Right cardiac atrium (tissue), 5 donors: ENCODE measurements at regions not wholly inside any gene's neighbourhood (a gene's known extent, or its start where the extent isn't known, plus 50 kb on each side); places are given as distances from the start of the nearest gene placed in this dataset.

ENCODE experiments used
- ATAC-seq, 2 donors: fragments of 200-7000 bp; cut with Tn5 transposase; one replicate each; pipeline versions ENCODE4 v1.8.0 to v1.9.1; 2020; ENCODE audit warnings: moderate library complexity in 2 of 2, mild to moderate bottlenecking in 1 of 2
- DNase-seq, 3 donors: peaks; one replicate each; pipeline ENCODE4 v3.0.0-alpha.2; 2020
- H3K27ac ChIP-seq: one replicate; pipeline ENCODE4 v1.5.1; 2013; ENCODE audit warnings: mild to moderate bottlenecking, low read length, control low read depth, moderate library complexity
- H3K27me3 ChIP-seq: one replicate; pipeline ENCODE4 v1.6.1; 2013; ENCODE audit not compliant: control insufficient read depth, insufficient read depth
- H3K4me1 ChIP-seq: one replicate; pipeline ENCODE4 v1.6.1; 2013; ENCODE audit warnings: low read length; ENCODE audit not compliant: control insufficient read depth, insufficient read depth
- H3K4me3 ChIP-seq: one replicate; pipeline ENCODE4 v1.5.1; 2013; ENCODE audit warnings: low read length, control low read depth
- H3K9me3 ChIP-seq: one replicate; pipeline ENCODE4 v1.6.1; 2013; ENCODE audit warnings: low read length; ENCODE audit not compliant: control insufficient read depth
- WGBS: extraction: QIAGEN DNeasy Blood & Tissue Kit; methylation state at CpG from one replicate; pipeline ENCODE4 v1.1.7; 2013; 5-methylcytosine and 5-hydroxymethylcytosine counted together
- intact Hi-C, 4 donors: fragments of 100-400 bp; cut with DNase I; formaldehyde crosslinking; loops; one replicate each; pipeline versions ENCODE4 v1.11.0 to v1.14.0; 2022 to 2023
- donor health status: healthy with polysubstance abuse.
- donor health status: DM: no; HTN: yes; CAD: no.
- donor health status: DM: no; HTN: no; CAD: no.
- donor health status: DM: no; HTN: yes; CAD: no; lungs with severe emphysema.
- donor health status: DM: yes; HTN: yes; CAD: no.

DNA sequence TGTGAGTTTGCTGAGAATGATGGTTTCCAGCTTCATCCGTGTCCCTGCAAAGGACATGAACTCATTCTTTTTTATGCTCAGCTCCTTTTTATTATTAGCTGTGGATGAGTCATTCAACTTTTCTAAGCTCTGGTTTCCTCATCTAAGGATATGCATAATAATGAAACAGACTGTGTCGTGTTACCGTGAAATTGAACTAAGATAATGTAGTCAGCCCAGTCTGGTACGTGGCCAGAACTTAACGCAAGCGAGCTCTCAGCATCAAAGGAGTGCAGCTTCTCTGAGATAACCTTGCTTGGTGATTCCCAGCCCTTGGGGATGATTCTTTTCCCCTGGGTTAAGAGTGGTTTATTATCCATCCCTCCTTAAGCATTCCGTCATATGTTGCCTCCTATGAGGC is 454.3 kb upstream of the EEF2KMT start:
- H3K27ac ChIP-seq, result no peak overlapping the region
- ATAC-seq, result no peak
- H3K4me1 ChIP-seq, result no peaks in the 10 kb centered on the region
- no peaks in the 10 kb centered on the region for H3K27me3 ChIP-seq
- no peak overlapping the region for H3K4me3 ChIP-seq
- intact Hi-C loops, result no loop called here
- no peak for DNase-seq
- no peaks in the 10 kb centered on the region for H3K9me3 ChIP-seq
- 43% methylated on average over 7 of the region's 7 CpGs for WGBS

DNA sequence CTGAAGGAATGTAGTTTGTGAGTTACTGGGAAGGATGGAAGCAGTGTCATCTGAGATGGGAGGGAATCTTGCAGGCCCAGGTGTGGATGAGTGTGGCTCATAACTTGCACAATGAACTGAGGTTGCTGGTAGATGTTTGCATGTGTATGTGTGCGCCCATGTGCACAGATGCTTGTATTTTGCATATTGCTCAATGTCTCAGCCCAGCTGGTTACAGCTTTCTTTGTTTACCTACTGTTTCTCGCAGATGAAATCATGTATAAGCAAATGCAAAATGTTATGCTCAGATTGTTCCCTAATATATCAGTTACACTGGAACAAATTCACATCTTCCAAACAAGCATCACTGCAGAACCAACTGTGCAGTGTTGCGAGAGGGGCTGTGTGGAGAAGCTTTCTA is 452.2 kb upstream of the EEF2KMT start:
- Histone ChIP-seq H3K4me1 (no peaks in the 10 kb centered on the region), H3K27ac (no peak overlapping the region), H3K9me3 (no peaks in the 10 kb centered on the region), H3K27me3 (no peaks in the 10 kb centered on the region), H3K4me3 (no peak overlapping the region)
- no peak for ATAC-seq
- 78% methylated on average over 3 of the region's 3 CpGs for WGBS
- intact Hi-C loops, result no loop called here
- DNase-seq, result no peak

DNA sequence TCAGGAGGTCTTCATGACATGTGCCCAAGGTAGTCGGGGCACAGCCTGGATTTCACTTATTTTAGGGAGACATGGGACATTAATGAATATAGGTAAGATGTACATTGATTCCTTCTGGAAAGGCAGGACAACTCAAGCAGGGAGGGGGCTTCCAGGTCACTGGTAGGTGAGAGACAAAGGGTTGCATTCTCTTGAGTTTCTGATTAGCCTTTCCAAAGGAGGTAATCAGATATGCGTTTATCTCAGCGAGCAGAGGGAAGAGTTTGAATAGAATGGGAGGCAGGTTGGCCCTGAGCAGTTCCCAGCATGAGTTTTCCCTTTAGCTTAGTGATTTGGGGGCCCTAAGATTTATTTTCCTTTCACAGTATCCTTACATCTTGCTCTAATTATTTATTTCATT is 443.8 kb upstream of the EEF2KMT start:
- no peak overlapping the region for H3K4me3 ChIP-seq
- intact Hi-C loops, result no loop called here
- WGBS, result 36% methylated on average over 3 of the region's 3 CpGs
- no peak for ATAC-seq
- H3K27ac ChIP-seq, result no peak overlapping the region
- DNase-seq, result no peak
- no peaks in the 10 kb centered on the region for H3K4me1 ChIP-seq
- H3K9me3 ChIP-seq, result peaks cover 3% of the 10 kb centered on the region
- no peaks in the 10 kb centered on the region for H3K27me3 ChIP-seq

DNA sequence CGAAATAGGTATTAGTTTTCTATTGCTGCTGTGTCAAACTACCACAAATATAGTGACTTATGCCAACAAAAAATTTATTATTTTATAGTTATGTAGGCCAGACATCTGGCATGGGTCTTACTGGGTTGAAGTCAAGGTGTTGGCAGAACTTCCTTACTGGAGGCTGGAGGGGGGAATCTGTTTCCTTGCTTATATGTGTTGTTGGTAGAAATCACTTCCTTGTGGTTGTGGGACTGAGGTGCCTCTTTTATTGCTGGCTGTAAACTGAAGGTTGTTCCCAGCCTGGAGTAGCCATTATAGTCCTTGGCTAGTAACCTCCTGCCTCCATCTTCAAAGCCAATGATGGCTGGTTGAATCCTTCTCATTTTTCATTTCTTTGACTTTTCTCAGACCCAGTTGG is 439.8 kb upstream of the EEF2KMT start:
- DNase-seq, result no peak
- intact Hi-C loops, result no loop called here
- no peak overlapping the region for H3K4me3 ChIP-seq
- no peaks in the 10 kb centered on the region for H3K4me1 ChIP-seq
- no peaks in the 10 kb centered on the region for H3K27me3 ChIP-seq
- H3K9me3 ChIP-seq, result peaks cover 3% of the 10 kb centered on the region
- no peak overlapping the region for H3K27ac ChIP-seq
- WGBS, result 73% methylated on average over 1 of the region's 1 CpG
- ATAC-seq, result no peak

DNA sequence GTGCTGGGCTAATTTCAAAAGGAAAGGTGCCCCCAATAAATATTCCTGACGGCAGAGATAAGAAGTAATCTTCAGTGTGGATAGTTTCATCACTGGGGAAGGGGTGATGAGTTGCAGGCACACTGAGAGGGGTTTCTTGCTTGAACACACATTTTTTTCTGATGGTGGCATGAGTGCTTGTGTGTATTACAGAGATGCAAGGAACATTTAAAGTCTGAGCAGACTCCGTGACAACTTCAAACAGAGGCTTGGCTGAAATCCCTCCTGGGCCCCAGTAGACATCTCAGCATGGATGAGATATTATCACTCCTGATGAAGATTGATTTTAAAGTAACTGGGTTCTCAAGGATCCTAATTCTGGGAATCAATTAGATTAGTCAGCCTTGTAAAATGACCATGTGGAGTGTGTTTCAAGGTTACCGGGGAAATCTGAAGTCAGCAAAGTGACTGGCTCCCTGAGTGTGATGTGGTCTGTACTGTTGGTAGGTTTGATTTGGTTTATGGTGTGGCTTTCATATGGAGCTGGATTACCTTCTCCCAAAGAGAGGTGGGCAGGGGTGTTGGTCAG is 435.8 kb upstream of the EEF2KMT start:
- Histone ChIP-seq H3K4me3 (no peak overlapping the region), H3K27ac (no peak overlapping the region), H3K9me3 (peaks cover 3% of the 10 kb centered on the region), H3K27me3 (no peaks in the 10 kb centered on the region), H3K4me1 (no peaks in the 10 kb centered on the region)
- intact Hi-C loops, result no loop called here
- DNase-seq (no peak), ATAC-seq (no peak)
- WGBS, result 54% methylated on average over 3 of the region's 3 CpGs

DNA sequence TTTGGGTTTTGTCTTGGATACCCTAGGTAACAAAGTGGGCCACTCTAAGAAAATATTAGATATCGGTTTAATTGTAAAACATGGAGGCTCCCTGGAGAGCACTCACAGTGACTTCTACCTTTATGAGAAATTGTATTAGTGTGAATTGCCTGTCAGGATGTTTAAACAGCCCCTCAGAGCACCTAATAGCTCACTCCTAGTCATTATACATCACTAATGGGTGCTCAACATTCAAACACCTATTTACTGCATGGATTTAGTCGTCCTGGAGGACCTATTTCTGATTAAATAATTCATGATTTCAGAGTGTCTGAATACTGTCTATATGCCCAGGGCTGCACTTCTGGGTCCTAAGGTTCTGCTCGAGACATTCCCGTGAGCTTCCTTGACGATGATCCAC is 430.2 kb upstream of the EEF2KMT start:
- DNase-seq (no peak), ATAC-seq (no peak)
- Histone ChIP-seq H3K27ac (no peak overlapping the region), H3K27me3 (no peaks in the 10 kb centered on the region), H3K4me3 (no peak overlapping the region), H3K9me3 (peaks cover 3% of the 10 kb centered on the region), H3K4me1 (no peaks in the 10 kb centered on the region)
- 84% methylated on average over 5 of the region's 5 CpGs for WGBS
- intact Hi-C loops, result no loop called here

DNA sequence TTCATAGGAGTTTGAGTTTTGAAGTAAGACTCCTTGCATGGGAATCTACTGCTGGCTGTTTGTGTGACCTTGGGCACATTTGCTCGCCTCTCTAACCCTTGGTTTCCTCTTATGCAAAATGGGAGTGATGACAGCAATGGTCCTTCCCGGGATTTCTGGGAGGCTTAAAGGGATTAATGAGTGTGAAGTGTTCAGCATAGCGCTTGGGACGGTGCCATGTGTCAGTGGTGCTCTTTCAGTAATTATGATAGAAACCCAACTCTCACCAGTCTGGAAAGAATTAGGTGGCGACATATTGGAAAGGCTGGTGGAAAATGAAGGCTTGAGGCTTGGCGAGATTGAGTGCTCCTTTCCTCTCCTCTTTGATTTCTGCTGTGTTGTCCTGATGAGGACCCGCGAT is 429.2 kb upstream of the EEF2KMT start:
- no peaks in the 10 kb centered on the region for H3K27me3 ChIP-seq
- H3K9me3 ChIP-seq, result peaks cover 3% of the 10 kb centered on the region
- DNase-seq, result no peak
- no peaks in the 10 kb centered on the region for H3K4me1 ChIP-seq
- WGBS, result 69% methylated on average over 8 of the region's 8 CpGs
- no peak for ATAC-seq
- no peak overlapping the region for H3K4me3 ChIP-seq
- intact Hi-C loops, result no loop called here
- H3K27ac ChIP-seq, result no peak overlapping the region

DNA sequence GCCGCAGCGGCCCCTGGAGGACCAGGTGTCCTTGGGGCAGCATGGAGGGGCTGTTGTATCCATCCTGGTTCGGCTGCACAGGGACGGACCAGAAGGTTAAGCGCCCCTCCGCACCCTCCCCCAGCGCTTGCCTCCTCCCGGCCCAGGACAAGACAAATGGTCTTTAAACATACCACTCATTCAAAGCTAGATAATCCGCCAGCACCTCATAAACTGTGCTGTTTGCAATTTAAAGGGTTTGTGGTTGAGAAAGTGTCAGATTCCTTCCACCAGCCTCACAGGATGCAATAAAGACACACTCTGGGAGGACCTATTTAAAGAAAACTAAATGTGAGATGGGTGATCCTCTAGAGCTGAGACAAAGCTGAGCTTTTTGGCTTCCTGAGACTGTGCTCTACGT is 426.2 kb upstream of the EEF2KMT start:
- DNase-seq (no peak), ATAC-seq (no peak)
- H3K27me3 ChIP-seq, result no peaks in the 10 kb centered on the region
- no peak overlapping the region for H3K27ac ChIP-seq
- intact Hi-C loops, result no loop called here
- H3K4me3 ChIP-seq, result no peak overlapping the region
- peaks cover 3% of the 10 kb centered on the region for H3K9me3 ChIP-seq
- WGBS, result 18% methylated on average over 10 of the region's 10 CpGs
- no peaks in the 10 kb centered on the region for H3K4me1 ChIP-seq

DNA sequence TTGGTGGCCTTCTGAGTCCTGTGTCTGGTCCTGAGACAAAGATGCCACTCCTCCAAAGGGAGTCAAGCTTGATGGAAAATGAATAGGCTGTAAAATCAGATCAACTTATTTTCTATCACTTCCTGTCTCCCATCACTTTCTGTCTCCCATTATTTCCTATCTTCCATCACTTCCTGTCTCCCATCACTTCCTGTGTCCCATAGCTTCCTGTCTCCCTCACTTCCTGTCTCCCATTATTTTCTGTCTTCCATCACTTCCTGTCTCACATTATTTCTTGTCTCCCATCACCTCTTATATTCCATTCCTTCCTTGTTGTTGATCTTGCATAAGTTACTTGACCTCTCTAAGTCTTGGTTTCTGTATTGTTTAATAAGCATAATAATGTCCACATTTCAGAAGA is 418.5 kb upstream of the EEF2KMT start:
- Histone ChIP-seq H3K27ac (no peak overlapping the region), H3K4me3 (no peak overlapping the region), H3K4me1 (no peaks in the 10 kb centered on the region), H3K27me3 (no peaks in the 10 kb centered on the region), H3K9me3 (no peaks in the 10 kb centered on the region)
- DNase-seq, result no peak
- intact Hi-C loops, result no loop called here
- no peak for ATAC-seq

DNA sequence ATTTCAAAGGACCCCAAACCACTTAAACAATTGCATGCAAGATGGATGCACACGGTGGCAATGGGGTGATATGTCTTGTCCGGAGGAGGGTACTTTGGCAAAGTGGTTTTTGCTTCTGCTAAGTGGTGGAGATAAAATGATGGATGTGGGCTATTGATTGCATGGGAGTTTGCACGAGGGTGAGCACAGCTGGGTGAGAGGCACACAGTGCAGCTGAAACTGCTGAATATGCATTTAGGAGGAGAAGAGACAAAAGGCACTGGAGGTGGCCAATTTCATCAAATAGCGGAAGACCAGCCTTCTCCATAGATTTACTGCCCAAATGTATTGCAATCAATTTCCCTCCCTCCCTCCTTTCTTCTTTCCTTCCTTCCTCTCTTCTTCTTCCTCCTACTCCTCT is 414.4 kb upstream of the EEF2KMT start:
- intact Hi-C loops, result no loop called here
- ATAC-seq (no peak), DNase-seq (no peak)
- Histone ChIP-seq H3K9me3 (no peaks in the 10 kb centered on the region), H3K27ac (no peak overlapping the region), H3K4me3 (no peak overlapping the region), H3K27me3 (no peaks in the 10 kb centered on the region), H3K4me1 (no peaks in the 10 kb centered on the region)
- WGBS, result 44% methylated on average over 4 of the region's 4 CpGs

DNA sequence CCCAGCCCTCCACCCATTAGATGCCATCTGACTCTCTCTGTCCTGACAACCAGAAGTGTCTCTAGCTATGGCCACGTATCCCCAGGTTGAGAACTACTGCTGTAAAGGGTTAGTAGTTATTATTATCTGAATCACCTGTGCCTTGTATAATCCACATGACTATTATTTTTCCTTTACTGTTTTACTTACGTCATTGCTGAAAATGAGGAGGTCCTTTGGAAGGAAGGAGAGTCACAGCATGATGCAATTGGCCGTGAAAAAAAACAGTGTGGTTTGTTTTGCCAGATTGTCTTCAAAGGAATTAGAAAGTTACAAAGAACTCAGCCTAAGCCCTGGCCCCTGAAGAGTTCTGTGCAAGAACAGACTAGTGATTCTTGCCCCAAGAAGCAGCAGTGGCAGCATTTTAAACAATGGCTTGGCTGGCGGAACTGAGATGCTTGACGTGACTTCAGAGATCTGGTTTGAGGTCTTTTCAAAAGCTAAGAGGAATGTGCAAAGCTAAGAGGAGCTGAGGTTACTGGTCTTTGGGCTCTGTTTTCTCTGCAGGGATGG is 413.3 kb upstream of the EEF2KMT start:
- Histone ChIP-seq H3K27me3 (no peaks in the 10 kb centered on the region), H3K9me3 (no peaks in the 10 kb centered on the region), H3K4me3 (no peak overlapping the region), H3K27ac (no peak overlapping the region), H3K4me1 (no peaks in the 10 kb centered on the region)
- DNase-seq (no peak), ATAC-seq (no peak)
- 37% methylated on average over 5 of the region's 5 CpGs for WGBS
- intact Hi-C loops, result no loop called here

DNA sequence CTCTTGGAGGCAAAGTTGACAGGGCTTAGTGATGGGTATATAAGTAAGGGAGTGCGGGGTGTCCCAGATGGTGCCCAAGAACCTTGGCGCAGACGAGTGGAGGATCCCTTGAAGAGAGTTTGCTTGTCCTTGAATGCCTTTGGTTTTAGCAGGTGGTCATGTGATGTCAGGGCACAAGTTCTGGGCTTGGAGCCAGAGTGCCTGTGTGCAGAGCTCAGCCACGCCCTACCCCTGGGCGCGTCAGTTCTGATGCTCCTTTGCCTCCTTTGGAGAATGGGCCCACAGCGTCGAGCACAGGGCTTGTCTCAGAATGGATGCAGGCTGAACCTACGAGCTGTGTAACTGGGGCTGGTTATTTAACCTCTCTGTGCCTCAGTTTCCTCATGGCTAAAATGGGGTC is 412.2 kb upstream of the EEF2KMT start:
- intact Hi-C loops, result no loop called here
- DNase-seq (no peak), ATAC-seq (no peak)
- Histone ChIP-seq H3K4me3 (no peak overlapping the region), H3K9me3 (no peaks in the 10 kb centered on the region), H3K27me3 (no peaks in the 10 kb centered on the region), H3K27ac (no peak overlapping the region), H3K4me1 (no peaks in the 10 kb centered on the region)
- 88% methylated on average over 9 of the region's 9 CpGs for WGBS
